COLO668 (cell line): ENCODE measurements at regions not wholly inside any gene's neighbourhood (a gene's known extent, or its start where the extent isn't known, plus 50 kb on each side); places are given as distances from the start of the nearest gene placed in this dataset.
"Not testable (repeated sequence)": the region's sequence is repeated elsewhere in the genome, so short reads cannot be mapped to it uniquely, and the experiment has no call there.

ENCODE experiments used
- DNase-seq: peaks from one replicate; lab custom pipeline; 2025; ENCODE audit not compliant: unreplicated experiment; lab: John Stamatoyannopoulos, UW

DNA sequence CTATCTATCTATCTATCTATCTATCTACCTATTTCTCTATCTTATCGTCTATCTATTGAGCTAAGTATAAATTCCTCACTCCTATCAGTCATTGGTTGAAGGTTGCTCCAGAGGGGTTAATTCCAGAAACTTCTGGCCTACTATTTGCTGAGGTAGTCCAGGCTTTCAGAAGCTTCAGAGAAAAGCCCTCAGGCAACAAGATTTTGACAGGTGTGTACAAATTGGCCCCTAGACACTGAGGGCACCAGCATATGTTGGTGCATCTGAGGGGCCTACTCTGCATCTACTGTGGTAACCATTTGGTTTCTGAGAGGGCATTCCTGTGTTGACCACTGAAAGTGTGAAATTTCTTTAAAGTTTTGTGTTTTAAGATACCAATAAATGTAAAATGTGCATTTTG lies 265.2 kb upstream of the B3GALT2 start:
- no peak for DNase-seq

DNA sequence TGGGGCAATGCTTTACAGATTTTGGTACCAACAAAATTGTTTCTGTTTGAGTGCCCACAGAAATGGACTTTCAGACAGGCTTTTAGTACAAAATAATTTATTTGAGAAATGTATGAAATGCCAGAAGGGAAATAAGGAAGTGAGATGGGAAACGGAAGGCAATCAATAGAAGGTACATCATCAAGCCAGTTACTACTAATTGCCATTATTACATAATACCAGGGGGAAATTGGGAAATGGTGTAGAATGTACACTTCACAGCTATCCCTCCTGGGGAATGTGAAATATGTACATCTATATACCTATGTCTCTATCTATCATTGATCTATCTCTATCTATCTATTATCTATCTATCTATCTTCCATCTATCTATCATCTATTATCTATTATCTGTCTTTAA lies 264.6 kb upstream of the B3GALT2 start:
- DNase-seq, result no peak

- no peak for DNase-seq
Observed at GRCh38 chr1:193448682-193449461, 262.5 kb upstream of the B3GALT2 start.

GRCh38 chr1:193443886-193444285 lies 257.5 kb upstream of the B3GALT2 start:
- no peak for DNase-seq

DNA sequence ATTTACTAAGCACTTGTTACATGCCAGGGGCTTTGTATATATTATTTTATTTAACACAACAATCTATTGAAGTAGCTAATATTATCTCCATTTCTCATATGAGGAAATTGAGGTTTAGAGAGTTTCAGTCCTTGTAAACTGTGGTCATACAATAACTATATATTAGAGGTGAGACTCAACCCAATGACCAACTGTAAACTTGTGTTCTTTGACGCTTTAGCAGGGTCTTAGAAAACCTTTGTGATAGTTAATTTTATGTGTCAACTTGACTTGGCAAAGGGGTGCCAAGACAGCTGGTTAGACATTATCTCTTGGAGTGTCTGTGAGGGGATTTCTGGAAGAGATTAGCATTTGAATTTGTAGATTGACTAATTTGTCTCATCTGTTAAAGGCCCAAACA lies 252.4 kb upstream of the B3GALT2 start:
- DNase-seq, result no peak

GRCh38 chr1:193438312-193438711 lies 251.9 kb upstream of the B3GALT2 start:
- no peak for DNase-seq

DNA sequence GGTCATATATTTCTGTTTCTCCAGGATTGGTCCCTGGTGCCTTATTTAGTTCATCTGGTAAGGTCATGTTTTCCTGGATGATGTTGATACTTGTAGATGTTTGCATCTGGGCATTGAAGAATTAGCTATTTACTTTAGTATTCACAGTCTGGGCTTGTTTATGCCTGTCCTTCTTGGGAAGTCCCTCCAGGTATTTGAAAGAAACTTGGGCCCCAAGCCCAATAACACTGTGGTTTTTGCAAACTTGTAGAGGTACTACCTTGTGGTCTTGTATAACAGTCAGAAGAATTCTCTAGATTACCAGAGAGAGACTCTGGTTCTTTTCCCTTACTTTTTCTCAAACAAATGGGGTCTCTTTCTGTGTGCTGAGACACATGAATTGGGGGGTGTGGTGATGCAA lies 251.4 kb upstream of the B3GALT2 start:
- DNase-seq, result no peak

DNA sequence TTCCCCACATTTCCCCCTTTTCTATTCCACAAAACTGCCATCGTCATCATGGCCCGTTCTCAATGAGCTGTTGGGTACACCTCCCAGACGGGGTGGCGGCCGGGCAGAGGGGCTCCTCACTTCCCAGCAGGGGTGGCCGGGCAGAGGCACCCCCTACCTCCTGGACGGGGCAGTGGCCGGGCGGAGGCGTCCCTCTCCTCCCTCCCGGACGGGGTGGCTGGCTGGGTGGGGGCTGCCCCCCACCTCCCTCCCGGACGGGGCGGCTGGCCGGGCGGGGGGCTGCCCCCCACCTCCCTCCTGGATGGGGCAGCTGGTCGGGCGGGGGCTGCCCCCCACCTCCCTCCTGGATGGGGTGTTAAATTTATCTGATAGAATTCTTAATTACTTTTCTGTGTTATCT lies 250.9 kb upstream of the B3GALT2 start:
- DNase-seq, result not testable (repeated sequence)

- no peak for DNase-seq
Observed at GRCh38 chr1:193435781-193436180, 249.4 kb upstream of the B3GALT2 start.

GRCh38 chr1:193434319-193434718 lies 247.9 kb upstream of the B3GALT2 start:
- DNase-seq, result no peak

DNA sequence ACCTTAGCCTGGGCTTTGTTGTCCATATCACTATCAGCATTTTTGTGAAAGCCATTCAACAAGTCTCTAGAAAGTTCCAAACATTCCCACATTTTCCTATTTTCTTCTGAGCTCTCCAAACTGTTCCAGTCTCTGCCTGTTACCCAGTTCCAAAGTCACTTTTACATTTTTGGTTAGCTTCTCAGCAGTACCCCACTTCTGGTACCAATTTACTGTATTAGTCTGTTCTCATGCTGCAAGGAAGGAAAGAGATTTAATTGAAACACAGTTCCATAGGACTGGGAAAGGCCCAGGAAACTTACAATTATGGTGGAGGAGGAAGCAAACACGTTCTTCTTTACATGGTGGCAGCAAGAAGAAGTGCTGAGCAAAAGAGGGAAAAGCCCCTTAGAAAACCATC lies 247.2 kb upstream of the B3GALT2 start:
- DNase-seq, result no peak

DNA sequence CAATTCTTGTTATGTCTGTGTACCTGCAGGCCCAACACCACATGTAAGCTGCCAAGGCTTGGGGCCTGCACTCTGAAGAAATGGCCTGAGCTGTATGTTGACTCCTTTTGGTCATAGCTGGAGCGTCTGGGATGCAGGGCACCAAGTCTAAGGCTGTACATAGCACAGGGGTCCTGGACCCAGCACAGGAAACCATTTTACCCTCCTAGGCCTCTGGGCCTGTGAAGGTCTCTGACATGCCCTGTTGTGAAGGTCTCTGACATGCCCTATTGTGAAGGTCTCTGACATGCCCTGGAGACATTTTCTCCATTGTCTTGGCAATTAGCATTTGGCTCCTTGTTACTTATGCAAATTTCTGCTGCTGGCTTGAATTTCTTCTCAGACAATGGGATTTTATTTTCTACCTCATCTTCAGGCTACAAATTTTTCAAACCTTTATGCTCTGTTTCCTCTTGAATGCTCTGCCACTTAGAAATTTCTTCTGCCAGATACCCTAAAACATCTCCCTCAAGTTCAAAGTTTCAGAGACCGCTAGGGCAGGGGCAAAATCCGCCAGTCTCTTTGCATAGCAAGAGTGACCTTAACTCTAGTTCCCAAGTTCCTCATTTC lies 246.7 kb upstream of the B3GALT2 start:
- no peak for DNase-seq

DNA sequence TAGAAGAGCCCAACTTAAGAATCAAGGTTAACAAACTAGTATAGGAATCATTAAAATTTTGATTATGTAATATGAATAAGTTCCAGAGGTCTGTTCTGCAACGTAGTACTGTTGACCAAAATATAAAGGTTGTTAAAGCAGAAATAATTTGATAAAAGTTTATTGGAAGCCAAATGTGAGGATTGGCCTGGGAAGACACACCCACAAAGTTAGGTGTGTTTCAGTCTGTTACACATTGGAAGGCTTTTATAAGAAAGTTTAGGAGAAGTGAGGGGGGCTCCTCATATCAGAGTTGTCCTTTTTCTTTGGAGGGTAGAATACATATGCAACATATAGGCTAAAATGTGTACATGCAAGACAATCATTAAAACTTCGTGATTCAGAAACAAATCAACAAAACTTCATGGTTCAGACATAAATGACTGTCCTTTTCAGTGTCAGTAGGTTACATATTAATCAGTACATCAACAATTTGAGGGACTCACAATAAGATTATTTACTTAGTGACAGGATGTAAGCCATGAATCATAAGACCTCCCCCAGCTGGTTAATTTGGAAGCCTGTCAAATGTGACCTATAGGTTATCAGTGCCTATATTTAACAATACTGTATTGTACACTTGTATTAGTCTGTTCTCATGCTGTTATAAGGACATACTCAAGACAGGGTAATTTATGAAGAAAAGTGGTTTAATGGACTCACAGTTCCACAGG lies 245.0 kb upstream of the B3GALT2 start:
- DNase-seq, result peak; percentile 34

GRCh38 chr1:193427524-193427923 lies 241.1 kb upstream of the B3GALT2 start:
- no peak for DNase-seq

- DNase-seq, result no peak
Observed at GRCh38 chr1:193426061-193426460, 239.6 kb upstream of the B3GALT2 start.

GRCh38 chr1:193421487-193421886 lies 235.1 kb upstream of the B3GALT2 start:
- DNase-seq, result no peak

DNA sequence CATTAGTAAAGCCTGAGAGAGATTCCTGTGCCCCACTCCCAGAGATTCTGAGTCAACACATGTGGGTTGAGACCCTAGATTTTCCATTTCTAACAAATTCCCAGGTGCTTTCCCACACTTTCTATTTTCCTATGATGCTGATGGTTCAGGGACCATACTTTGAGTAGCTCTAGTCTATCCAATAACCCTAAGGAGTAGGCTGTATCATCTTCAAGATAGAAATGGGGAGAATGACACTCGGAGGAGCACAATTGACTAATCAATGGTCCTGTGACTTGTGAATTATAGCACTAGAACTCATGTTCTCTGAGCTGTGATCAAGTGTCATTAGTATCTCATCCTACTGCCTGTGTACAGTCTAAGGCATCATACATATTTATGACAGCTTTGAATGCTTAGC lies 232.9 kb upstream of the B3GALT2 start:
- DNase-seq, result no peak

DNA sequence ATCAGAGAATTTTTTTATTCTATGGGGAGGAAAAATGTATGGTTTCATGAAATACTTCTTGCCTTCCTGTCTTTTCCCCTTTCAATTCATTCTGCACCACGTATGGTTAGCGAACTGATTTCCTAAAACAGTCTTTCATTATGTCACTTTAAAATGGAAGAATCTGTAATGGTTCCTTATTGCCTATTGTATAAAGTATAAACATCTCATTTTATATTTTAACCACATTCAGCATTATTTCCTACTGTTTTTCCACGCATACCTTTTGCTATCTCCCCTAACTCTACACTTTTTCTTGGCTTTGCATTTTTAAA lies 232.3 kb upstream of the B3GALT2 start:
- DNase-seq, result no peak

DNA sequence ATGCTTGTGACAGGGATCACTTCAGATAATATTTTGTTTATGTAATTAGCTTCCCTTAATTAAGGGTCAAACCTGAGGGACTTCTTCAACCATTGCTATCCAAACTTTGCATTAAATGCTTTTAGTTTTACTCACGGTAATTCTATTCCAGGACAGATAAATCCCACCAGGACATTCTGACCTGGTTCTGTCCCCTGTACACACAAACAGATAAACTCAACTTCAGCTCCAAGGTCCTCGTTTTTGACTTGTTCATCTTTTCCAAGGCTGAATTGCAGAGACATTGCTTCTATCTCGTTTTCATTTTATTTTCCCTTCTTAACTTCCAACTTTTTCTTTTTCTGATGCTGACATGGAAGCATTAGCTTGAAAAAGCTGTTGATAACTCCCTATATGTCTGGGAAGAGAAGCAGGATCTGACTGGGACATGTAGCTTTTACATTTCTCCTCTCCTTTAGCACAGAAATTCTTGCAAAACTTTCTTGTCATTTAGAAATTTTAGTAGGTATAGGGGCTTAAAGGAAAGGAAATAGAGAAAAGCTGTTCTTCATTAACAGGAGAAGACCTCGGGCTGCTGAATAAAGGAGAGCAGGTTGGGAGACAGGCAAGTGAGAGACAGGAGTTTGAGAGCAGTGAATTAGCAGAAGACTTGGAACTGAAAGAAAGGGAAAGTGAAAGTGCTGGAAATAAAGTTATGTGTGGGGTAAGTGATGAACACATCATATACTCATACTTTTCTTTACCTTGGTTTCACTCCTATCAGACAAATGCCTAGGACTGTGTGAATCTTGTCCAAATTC lies 231.7 kb upstream of the B3GALT2 start:
- no peak for DNase-seq

DNA sequence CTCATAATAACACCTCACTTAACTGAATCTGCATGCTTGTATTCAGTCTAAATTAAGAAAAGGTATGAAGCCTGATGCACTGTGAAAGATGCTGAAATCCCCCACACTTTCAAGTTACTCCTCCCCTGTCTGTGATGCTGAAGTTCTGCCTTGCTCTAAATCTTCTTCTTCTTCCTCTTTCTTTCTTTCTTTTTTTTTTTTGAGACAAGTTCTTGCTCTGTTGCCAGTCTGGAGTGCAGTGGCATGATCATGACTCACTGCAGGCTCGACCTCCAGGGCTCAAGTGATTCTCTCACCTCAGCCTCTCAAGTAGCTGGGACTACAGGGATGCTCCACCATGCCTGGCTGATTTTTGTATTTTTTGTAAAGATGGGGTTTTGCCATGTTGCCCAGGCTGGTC lies 231.0 kb upstream of the B3GALT2 start:
- DNase-seq, result no peak

GRCh38 chr1:193416226-193417024 lies 230.0 kb upstream of the B3GALT2 start:
- DNase-seq, result no peak
